NCI-H82 treated with DMSO at 0.1 percent for 48 hours (cell line): ENCODE measurements at regions not wholly inside any gene's neighbourhood (a gene's known extent, or its start where the extent isn't known, plus 50 kb on each side); places are given as distances from the start of the nearest gene placed in this dataset.
"Not testable (repeated sequence)": the region's sequence is repeated elsewhere in the genome, so short reads cannot be mapped to it uniquely, and the experiment has no call there.

Source experiments
- DNase-seq: peaks from one replicate; lab custom pipeline; 2025; ENCODE audit not compliant: unreplicated experiment; lab: John Stamatoyannopoulos, UW

DNA sequence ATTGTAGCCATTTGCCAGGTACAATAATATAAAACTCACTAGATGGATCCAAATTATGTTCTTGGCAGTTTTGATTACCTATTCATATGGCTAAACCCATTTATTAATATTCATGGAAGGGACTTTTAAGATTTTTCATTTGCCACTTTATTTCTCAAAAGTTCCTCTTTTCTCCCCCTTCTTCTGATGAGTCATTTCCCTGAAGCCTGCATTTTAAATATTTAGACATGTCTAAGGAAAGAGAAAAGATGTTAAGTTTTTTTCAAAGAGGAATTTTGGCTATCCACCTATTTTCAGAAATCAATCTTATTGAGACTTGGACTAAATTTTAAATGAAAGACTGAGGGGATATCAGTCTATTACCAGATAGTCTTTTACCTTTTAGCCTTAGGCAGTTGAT lies 1189.4 kb downstream of the EFNA5 start:
- DNase-seq: no peak

DNA sequence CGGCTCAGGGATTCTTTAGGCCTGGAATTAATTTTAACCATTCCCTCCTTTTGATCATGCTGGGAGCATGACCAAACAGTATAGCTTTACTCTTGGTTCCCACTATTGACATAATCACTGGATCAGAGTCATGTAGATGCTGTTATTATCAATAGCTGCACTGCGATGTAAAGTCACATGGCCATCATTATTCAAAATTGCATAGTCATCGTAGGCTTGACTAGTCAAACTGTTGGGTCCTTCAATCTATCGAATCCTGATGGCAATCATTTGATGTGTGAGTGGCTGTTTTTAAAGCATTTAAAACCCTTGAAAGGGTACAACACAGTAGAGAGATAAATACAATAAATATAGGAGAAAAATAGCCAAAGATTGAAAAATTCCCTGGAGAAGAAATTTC lies 1194.1 kb downstream of the EFNA5 start:
- DNase-seq: no peak

DNA sequence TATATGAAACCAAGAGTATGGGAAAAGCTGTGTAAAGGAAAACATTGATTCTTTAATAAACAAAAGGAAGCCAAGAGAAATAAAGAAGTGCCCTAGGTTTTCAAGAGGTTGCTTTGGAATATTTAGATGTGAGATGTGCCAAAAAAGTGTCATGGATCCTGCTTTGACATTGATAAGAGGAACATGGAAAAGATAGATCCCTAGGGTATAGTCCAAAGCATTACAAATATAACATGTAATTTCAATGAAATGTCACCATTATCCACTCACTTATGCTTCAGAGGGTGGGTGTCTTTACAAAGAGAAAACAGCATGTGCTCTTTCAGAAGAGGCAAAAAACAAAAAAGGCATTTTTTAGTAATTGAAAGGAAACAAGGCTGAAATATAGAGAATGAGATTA lies 1196.7 kb downstream of the EFNA5 start:
- no peak for DNase-seq

DNA sequence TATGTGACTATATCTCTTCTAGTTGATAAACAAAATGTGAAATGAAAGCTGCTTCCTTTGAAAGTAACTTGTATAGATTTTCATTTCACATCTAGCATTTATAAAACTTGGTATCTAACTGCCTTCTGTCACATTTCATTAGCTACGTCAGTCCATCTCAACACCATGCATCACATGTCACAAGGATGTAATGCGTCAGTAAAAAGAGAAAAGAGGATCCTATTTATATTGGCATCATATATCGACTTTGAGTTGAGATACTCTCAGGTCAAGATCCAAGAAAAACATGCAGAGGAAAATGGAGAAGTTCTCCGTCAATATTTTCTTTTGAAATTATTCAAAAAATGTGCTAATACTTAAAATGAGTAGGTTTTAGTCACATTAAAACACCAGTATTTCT lies 1211.2 kb downstream of the EFNA5 start:
- no peak for DNase-seq

DNA sequence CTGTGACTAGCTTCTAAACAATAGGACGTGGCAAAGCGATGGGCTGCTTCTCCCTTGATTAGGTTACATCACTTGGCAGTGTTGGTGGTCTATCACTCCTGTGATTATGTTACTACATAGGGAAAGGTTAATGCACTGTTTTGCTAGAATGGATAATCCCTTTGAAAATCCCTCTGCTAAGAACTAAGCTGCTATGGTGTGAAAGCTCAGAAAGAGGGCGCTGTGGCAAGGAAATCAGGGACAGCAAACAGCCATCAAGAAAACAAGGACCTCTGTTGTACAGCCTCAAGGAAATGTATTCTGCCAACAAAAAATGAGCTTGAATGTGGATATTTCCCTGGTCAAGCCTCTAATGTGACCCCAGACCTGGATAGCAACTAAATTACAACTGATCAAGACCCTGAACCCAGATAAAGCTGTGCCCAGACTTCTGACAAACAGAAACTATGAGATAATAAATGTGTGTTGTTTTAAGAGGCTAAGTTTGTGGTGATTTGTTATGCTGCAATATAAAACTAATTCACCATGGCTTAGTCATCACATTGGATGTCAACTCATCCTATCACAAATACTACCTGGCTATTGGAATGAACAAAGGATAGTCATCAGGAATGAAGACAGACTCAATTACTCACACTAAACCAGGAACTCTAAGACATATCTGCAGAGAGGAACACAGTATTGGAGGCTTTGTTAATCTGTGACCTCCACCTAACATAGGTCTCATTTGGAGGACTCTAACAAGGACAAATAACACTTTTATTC lies 1215.9 kb downstream of the EFNA5 start:
- DNase-seq: peak; percentile 57

DNA sequence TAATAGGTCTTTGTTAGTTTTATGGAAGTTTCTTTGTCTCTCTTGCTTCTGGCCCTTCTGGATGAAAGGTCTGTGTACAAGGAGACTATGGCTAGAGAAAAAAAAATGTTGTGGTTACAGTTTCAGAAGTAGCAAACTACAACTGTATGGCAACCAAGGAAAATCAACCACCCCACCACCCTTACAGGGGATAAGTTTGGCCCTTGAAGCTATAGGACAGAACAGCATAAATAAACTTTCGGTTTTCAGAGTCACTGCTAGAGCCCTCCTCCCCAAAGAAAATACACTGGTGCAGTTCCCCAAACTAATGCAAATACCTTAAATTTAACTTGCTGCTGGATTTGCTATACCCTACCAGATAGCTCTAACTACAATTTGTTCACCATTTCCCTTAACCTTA lies 1216.7 kb downstream of the EFNA5 start:
- DNase-seq: no peak

DNA sequence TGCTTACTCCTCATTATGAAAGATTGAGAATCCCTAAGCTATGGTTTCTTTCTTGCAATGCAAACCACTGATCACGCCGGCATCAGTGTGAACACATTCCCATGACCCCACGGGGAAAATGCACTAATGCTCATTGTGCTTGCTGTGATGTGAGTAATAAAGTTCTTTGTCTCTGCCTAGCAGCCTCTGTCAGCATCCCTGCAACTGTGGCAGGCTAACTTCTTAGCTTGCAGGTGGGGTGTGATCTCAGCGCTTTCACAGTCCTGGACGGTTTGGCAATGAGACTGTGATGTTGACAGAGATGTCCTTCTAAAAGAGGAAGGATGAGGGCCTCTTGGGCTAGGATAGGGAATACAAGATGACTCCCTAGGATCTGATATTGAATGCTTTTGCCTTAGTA lies 1218.7 kb downstream of the EFNA5 start:
- no peak for DNase-seq

DNA sequence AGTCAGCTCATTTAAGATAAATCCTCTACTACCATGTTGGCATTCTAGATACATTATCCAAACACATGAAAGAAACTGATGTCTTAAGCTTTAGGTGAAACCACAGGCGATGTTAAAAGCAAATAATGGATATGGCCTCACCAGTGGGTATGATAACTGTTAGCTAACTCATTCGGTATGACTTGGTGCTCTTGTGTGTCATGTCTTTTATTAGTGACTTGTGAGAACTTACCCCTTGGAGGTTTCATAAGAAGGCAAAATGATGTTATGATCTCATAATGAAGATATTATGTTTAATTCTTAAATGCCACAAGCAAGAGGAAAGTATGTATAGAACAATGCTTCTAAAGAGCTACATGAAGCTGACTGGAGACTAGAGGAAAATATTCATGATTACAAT lies 1227.0 kb downstream of the EFNA5 start:
- DNase-seq: no peak

DNA sequence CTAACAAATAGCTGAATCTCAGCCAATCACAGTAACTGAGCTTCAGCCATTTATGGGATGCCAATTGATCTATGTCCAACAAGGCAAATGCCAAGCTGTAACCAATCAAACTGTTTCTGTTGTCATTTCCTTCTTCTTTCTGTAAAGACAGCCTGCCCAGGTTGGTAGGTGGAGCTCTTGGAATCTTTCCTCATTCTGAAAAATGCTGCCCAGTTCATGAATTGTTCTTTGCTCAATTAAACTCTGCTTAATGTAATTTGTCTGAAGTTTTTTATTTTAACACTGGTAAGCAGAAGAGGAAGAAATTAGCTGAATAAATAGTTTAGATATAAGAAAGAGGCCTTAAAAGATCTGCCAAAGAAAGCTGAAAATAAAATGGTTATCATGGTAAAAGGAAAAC lies 1235.6 kb downstream of the EFNA5 start:
- DNase-seq: no peak

DNA sequence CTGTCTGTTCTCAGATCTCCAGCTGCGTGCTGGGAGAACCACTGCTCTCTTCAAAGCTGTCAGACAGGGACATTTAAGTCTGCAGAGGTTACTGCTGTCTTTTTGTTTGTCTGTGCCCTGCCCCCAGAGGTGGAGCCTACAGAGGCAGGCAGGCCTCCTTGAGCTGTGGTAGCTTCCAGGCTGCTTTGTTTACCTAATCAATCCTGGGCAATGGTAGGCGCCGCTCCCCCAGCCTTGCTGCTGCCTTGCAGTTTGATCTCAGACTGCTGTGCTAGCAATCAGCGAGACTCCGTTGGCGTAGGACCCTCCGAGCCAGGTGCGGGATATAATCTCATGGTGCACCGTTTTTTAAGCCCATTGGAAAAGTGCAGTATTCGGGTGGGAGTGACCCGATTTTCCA lies 1240.0 kb downstream of the EFNA5 start:
- not testable (repeated sequence) for DNase-seq

DNA sequence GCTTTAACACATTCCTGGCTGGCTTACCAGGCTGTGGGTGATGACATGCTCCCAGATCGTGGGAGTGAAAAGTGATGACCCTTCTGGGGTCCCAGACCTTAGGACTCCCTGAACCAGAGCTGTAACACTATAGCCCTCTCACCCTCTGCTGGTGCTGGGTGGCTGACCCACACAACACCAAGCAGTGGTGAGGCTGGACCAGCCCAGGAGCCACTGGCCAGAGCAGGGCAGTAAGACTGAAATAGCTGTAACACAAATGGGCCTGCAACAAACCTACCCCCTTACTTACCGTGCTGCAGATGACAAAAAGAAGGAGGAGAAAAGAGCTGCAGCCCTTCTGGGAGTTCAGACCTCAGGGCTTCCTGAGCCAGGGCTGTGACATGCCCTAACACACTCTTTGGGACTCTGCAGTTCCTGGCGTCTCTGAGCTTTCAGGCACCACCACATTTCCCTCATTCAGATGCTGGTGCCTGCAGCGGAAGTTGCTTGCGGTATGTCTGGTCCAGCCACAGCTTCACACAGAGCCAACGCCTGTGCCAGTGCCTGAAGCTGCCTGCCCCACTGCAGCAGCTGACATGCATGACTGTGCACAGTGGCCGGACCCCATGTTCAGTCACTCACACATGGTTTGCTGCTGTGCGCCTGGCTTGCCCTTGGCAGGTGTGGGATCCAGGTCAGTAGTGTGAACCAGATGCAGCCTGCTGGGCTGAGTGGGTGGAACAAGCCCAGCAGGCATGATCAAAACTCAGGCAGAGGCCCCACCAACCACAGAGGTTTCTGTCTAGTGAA lies 1247.4 kb downstream of the EFNA5 start:
- no peak for DNase-seq

DNA sequence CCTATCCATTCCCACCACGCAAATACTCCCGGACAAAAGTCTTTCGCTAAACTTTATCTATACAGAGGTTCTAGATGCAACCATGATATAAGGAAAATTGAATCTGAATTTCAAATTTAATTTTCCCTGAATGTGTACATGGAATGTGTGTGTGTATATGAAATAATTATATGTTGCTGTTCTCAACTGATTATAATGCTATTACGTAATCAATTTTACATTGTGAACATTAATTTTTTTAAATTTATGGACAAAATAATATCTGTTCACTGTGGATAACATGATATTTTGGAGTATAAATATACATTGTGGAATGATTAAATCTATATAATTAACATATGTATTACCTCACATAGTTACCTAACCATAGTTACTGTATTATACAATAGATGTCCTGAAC lies 1250.6 kb downstream of the EFNA5 start:
- DNase-seq: no peak

DNA sequence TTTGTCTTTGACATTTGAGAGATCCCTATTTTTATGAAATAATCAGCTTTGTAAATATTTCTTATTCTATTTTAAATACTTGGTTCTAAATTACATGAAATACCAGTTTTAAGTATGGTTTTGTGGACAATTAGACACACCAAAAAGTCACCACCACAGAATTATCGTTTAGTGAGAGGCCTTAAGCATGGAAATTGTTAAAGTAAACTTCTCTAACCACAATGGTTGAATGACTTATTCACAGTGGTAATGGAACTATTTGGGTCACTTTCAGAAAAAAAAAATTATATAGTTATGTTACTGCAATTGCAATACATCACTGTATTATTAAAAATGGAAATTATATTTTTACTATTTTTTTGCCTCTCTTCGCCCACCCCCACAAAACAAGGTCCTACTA lies 1252.5 kb downstream of the EFNA5 start:
- DNase-seq: no peak

DNA sequence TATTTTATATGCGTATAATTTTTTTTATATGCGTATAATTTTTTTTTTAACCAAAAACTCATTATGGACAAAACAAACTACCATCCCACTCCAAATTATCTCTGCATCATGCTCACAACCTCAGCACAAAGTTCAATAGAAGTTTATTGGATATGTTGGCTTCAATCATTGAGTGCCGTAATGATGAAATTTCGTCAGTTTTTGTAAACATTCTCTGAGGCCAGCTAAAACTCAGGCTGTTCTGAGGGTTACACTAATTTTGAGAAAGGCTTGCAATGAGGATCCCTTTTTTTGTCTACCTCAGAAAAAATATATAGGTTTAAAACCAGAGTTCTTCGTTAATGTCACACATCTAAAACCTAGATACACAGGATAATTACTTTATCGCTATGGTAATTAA lies 1253.2 kb downstream of the EFNA5 start:
- no peak for DNase-seq

DNA sequence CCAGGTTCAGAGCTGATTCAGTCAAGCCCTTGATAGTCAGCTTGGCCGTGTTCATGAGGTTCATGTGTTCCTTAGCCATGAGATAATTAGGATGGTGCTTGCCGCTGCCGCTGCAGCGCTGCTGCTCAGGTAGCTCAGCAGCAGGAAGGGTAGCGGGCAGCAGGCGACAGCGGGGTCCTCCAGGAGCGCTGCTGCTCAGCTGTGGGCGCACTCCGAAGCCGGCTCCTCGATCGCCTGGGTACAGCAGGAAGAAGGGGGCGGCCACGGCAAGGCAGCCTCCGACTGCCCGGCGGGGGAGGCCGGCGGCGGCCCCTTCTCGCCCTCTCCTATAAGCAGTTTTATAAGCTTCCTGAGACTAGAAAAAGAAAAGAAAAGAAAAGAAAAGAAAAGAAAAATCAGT lies 1253.6 kb downstream of the EFNA5 start:
- DNase-seq: no peak

DNA sequence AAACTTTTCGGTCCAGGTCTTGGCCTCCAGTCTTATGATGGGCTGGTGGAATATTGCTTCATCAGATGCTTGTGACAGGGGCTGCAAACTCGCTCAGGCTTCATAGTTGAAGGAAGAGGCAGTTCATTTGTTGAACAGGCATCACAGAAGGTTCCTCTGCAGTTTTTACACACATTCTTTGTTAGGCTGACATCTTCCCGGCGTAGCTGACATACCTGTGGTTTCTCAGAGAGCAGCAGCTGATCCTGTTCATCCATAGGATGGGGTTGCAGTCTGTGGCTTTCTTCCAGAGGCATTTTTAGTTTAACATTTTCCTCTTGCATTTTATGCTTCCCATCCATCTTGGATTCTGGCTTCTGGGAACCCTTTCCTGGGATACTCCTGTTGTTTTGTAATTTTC lies 1255.2 kb downstream of the EFNA5 start:
- DNase-seq: no peak

DNA sequence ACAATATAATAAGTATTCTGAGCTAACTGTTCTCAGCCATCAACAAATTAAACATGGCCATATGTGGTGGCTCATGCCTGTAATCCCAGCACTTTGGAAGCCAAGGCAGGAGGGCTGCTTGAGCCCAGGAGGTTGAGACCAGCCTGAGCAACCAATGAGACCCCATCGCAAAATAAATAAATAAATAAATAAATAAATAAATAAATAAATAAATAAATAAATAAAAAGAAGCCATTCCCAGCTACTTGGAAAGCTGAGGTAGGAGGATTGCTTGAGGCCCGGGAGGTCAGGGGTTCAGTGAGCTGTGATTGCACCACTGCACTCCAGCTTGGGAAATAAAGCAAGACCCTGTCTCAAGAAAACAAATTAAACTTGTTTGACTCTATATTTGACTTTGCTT lies 1256.4 kb downstream of the EFNA5 start:
- no peak for DNase-seq

DNA sequence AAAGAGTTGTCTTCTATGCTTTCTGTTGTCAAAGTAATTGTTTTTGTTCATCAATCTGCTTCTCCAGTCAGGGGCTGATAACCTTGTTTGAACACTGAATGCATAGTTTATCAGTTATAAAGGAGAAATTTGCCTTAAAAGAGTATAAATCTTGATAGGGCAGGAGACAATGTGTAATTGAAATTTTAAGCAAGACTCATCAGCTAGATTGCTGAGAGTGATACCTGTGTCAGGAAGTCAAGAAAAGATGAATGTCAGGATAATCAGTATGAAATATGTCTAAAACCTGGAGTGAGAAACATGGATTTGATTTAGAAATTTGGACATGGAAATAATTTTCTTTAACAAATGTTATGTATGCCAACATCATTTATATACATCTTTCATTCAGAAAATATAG lies 1258.1 kb downstream of the EFNA5 start:
- no peak for DNase-seq

DNA sequence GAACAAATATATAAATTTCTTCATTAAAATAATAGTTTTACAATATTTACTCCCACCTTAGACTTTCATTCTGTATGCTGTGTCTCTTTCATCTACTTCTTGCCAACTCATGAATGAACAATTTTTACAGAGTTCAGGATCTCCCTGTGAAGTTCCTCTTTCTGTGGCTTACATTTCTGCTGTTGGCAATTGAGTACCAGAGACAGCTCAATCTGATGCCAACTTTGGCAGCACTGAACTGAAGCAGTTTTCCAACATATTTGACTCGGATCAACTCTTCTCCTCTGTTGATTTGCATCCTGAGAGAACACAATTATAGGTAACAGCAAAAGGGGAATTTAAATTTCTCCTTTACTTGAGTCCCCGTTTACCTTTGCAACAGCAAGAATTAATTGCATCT lies 1262.2 kb downstream of the EFNA5 start:
- no peak for DNase-seq

DNA sequence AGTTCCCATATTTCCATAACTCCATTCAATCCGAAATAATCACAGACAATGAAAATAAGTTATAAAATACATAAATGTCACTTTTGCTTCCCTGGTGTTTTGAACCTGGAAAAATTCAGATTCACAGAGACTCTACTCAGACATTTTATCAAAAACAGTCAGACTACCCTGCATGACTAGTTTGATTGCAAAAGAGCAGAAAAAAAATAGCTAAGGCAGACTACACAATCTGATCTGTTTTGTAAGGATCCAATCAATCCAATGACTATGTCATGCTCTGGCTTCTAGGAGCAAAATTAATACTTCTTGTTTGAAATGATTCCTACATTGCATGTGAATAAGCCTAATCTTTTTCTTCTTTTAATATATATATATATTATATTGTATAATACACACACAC lies 1262.6 kb downstream of the EFNA5 start:
- no peak for DNase-seq

DNA sequence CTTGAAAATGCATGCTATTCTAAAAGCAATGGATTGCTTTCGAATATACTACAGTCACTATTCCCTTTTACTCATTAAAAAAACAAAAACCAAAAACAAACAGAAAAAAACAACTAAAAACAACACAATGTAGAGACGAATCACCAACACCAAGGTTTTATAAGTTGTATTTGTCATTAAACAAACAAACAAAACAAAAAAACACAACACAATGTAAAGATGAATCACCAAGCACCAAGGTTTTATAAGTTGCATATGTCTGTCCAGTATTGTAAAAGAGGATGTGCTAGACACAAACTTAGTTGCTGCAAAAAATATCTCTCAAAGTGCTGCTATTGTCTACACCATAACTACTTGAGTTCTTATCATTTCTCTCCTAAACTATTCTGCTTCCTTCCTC lies 1269.2 kb downstream of the EFNA5 start:
- DNase-seq: no peak

DNA sequence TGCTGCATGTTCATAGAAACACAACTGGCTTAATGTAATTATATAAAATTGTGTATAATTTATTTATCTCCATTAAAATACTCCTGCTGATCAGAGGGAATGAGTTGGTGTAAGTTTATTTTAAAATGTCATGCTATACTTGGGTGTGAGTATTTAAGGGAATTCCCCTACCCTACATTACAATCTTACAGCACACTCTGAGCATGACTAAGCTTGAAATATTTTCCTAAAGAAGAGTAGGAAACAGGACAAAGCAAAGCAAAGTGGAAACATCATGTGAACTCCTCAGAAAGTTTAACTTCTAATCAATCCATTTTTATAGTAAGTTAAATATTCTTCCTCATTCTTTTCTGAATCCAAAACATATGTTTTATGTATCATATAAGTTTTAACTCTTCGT lies 1271.3 kb downstream of the EFNA5 start:
- DNase-seq: no peak

DNA sequence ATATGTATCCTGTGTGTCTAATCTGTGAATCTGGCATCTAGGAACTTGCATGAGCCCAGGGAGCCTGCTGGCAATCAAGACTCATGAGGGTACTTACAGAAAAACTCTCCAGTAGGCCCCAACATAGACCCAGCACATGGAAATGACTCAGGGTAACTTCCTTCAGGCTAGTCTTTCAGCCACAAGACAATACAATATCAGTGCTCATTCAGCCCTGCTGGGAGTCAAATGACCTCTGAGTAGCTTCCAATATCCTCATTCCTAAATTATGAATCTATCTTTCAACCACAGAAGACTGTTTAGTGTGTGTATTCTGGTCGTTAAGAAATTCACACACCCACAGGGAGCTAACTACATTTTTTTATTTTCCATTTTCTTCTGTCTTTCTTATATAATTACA lies 1273.0 kb downstream of the EFNA5 start:
- no peak for DNase-seq
